Lower leg skin (tissue), 4 donors: ENCODE measurements at regions not wholly inside any gene's neighbourhood (a gene's known extent, or its start where the extent isn't known, plus 50 kb on each side); places are given as distances from the start of the nearest gene placed in this dataset.
"Not testable (repeated sequence)": the region's sequence is repeated elsewhere in the genome, so short reads cannot be mapped to it uniquely, and the experiment has no call there.

Experiments used
- DNase-seq, 2 donors: peaks; one replicate each; pipeline ENCODE4 v3.0.0-alpha.2; 2019; ENCODE audit warnings: low spot score in 2 of 2
- H3K4me3 ChIP-seq: fragments of 200-600 bp; sonication (generic); 2 replicates; pipeline ENCODE4 v1.5.1; 2017; ENCODE audit warnings: mild to moderate bottlenecking, low read depth; ENCODE audit not compliant: poor library complexity, severe bottlenecking
- POLR2A ChIP-seq, 2 donors: fragments of 450-650 bp; IDR thresholded peaks; one replicate each; pipeline ENCODE4 v1.6.1; 2016 to 2017; ENCODE audit warnings: antibody characterized with exemption in 2 of 2, mild to moderate bottlenecking in 1 of 2, moderate library complexity in 1 of 2
- WGBS, 2 donors: methylation state at CpG; one replicate each; pipeline ENCODE4 v1.1.5; 2018; 5-methylcytosine and 5-hydroxymethylcytosine counted together
- intact Hi-C: fragments of 100-400 bp; cut with DNase I; formaldehyde crosslinking; loops from one replicate; pipeline ENCODE4 v1.15.0; 2023; ENCODE audit warnings: low total_unique reads
- TF ChIP-seq, protein P1 (sequence below), 3 donors: fragments of 450-650 bp; IDR thresholded peaks; one replicate each; pipeline ENCODE4 v1.5.1; 2016; ENCODE audit warnings: antibody characterized with exemption in 3 of 3, mild to moderate bottlenecking in 3 of 3, moderate library complexity in 2 of 3

- TF ChIP-seq POLR2A (IDR thresholded peaks at IDR 0.05) = no peak
- TF ChIP-seq, protein P1, sequence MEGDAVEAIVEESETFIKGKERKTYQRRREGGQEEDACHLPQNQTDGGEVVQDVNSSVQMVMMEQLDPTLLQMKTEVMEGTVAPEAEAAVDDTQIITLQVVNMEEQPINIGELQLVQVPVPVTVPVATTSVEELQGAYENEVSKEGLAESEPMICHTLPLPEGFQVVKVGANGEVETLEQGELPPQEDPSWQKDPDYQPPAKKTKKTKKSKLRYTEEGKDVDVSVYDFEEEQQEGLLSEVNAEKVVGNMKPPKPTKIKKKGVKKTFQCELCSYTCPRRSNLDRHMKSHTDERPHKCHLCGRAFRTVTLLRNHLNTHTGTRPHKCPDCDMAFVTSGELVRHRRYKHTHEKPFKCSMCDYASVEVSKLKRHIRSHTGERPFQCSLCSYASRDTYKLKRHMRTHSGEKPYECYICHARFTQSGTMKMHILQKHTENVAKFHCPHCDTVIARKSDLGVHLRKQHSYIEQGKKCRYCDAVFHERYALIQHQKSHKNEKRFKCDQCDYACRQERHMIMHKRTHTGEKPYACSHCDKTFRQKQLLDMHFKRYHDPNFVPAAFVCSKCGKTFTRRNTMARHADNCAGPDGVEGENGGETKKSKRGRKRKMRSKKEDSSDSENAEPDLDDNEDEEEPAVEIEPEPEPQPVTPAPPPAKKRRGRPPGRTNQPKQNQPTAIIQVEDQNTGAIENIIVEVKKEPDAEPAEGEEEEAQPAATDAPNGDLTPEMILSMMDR (IDR thresholded peaks at IDR 0.05) = no peak
- 83 to 88% methylated on average over 8 of the region's 8 CpGs for WGBS, 2 donors
- no peak for DNase-seq
- no peak overlapping the region for H3K4me3 ChIP-seq
- intact Hi-C loops = no loop called here
Observed at GRCh38 chr14:49033131-49033530, 553.0 kb downstream of the RPS29 start.

- intact Hi-C loops, H3K4me3 ChIP-seq, DNase-seq: not testable (repeated sequence)
- WGBS, 2 donors = 77 to 81% methylated on average over 6 of the region's 6 CpGs
Observed at GRCh38 chr14:49031710-49032109, 554.5 kb downstream of the RPS29 start.

GRCh38 chr14:49019467-49020115 is 566.6 kb downstream of the RPS29 start:
- no peak for DNase-seq
- no peak for TF ChIP-seq POLR2A (IDR thresholded peaks at IDR 0.05)
- TF ChIP-seq, protein P1 (IDR thresholded peaks at IDR 0.05) = no peak
- no peak overlapping the region for H3K4me3 ChIP-seq
- WGBS, 2 donors = 57 to 64% methylated on average over 1 of the region's 1 CpG
- intact Hi-C loops = no loop called here

DNA sequence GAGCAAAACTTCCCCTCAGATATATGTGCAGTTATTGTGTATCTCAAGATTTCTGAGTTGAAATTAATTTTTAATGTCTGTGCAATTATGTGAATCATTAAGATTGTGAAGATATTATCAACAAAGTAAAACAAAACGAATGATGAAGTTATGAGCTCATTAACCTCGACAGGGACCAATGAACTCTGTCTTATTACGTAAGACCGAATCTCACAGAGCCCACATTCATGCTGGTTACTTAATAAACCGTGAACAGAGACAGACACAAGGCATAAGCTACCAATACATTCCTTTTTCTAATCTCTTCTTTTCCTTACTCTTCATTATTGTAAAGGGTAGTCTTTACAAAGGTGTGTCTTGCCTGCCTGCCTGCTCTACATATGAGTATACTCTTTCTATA is 568.7 kb downstream of the RPS29 start:
- DNase-seq = no peak
- TF ChIP-seq, protein P1 (IDR thresholded peaks at IDR 0.05) = no peak
- no peak for TF ChIP-seq POLR2A (IDR thresholded peaks at IDR 0.05)
- H3K4me3 ChIP-seq = no peak overlapping the region
- WGBS, 2 donors = 69 to 74% methylated on average over 5 of the region's 5 CpGs
- intact Hi-C loops = no loop called here

- H3K4me3 ChIP-seq = no peak overlapping the region
- intact Hi-C loops = no loop called here
- no peak for DNase-seq
- WGBS, 2 donors = 64 to 72% methylated on average over 2 of the region's 2 CpGs
- TF ChIP-seq, protein P1 (IDR thresholded peaks at IDR 0.05) = no peak
- no peak for TF ChIP-seq POLR2A (IDR thresholded peaks at IDR 0.05)
Observed at GRCh38 chr14:49016381-49016780, 569.8 kb downstream of the RPS29 start.

GRCh38 chr14:49014476-49014875 is 571.7 kb downstream of the RPS29 start:
- DNase-seq = no peak
- TF ChIP-seq POLR2A (IDR thresholded peaks at IDR 0.05) = no peak
- TF ChIP-seq, protein P1 (IDR thresholded peaks at IDR 0.05) = no peak
- H3K4me3 ChIP-seq = no peak overlapping the region
- 42 to 52% methylated on average over 3 of the region's 3 CpGs for WGBS, 2 donors
- intact Hi-C loops = no loop called here
